ENCODE measurements at regions not wholly inside any gene's neighbourhood (a gene's known extent, or its start where the extent isn't known, plus 50 kb on each side); places are given as distances from the start of the nearest gene placed in this dataset.

DNA sequence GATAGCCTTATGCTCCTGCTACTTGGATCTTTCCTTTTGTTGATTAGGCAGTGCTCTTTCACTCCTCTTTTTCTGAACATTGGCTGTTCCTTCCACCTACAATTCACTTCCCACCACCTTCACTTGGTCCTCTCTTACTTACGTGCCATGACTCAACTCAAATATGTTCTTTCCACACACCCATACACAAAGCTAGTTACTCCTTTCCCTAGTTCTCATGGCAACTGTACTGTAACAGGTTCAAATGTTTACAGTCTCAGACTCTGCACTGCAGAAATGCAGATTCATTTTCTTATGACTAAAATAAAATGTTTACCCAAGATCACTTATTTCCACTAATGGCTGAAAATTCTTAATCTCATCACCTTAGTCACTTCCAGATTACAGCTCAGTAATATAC lies 174.0 kb upstream of the TSHZ2 start:
- in situ Hi-C loops (cut with MboI; ENCODE audit: low pct_unique_long_range_greater_than_20kb, low sequenced_read_pairs): no loop called here

DNA sequence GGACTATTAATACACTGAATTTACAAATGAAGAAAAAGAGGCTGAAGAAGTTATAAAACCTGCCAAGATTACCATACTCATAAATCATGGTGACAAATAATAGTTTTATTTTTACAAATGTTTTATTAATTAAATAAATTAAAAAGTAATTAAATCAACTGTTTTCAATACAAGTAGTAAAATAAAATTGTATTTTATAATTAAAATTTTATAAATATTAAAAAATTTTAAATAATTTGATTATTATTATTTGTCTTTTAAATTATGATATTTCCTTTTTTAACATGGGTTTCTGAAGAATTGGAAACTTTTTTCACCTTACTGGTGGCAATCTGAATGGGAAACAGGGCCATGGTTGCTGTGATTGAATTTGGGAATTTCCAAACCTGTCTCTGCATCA lies 177.3 kb upstream of the TSHZ2 start:
- in situ Hi-C loops (cut with MboI; ENCODE audit: low pct_unique_long_range_greater_than_20kb, low sequenced_read_pairs): no loop called here
- no peak for DNase-seq

More for the DNA sequence above, 174.0 kb upstream of the TSHZ2 start:
- DNase-seq: no peak

DNA sequence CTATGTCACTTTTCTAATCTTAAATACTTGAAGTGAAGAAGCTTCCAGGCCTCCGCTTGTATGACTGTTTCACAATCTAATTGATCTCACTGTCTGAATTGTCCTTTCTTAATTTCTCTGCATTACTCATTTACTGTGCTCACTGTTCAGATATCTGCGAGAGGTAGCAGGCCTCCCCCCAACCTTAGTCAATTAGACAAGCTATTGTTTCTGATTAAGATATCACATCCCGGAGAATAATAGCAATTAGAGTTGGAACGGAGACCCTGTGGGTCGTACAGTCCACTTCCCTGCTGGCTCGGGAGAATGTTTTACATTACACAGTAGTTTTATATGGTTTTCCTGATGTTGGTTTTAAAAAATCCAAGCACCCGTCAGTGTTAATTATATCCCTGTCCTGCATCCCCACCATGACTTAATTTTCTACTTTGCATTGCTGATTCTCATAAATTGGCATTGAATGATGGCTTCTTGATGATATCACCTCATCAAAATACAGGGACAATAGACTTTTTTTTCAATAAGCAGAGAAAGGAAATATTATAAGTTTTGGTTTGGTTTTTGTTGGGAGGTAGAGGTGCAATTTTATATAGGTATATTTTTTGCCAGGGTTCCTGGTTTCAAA lies 178.7 kb upstream of the TSHZ2 start:
- DNase-seq: no peak
- in situ Hi-C loops (cut with MboI; ENCODE audit: low pct_unique_long_range_greater_than_20kb, low sequenced_read_pairs): no loop called here

DNA sequence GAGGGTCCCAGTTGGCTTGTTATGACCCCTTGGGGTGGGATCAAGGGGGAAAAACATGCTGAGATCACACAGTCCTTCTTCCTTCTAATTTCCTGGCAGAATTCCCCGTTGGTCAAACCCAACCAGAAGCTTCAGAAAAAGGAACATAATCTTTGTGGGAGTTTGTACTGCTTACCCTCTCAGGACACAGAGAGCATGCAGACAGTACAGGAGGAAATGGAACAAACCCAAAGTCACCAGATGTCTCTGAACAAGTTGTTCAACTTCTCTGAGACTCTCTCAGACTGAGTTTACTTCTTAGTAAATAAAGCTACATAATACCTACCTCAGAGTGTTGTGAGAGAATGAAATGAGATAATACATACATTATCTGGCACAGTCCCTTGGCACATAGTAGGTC lies 181.1 kb upstream of the TSHZ2 start:
- in situ Hi-C loops (cut with MboI; ENCODE audit: low pct_unique_long_range_greater_than_20kb, low sequenced_read_pairs): no loop called here

DNA sequence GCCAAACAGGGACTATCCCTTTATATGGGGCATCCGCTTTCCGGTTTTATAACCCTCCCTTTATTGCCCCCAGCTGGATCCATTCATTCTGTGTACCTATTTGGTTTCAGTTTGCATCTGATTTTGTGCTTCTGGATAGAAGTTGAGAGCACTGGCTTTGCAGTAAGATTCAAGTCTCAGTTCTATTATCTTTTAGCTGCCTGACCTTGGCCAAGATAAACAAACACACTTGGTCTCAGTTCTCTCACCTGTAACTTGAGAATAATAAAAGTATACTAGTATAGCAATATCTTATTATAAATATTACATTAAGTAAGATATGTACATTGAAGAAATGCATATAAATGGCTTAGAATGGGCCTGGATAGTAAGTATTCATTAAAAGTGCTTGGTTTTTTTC lies 182.4 kb upstream of the TSHZ2 start:
- in situ Hi-C loops (cut with MboI; ENCODE audit: low pct_unique_long_range_greater_than_20kb, low sequenced_read_pairs): no loop called here
- no peak for DNase-seq

More for the DNA sequence above, 181.1 kb upstream of the TSHZ2 start:
- no peak for DNase-seq

DNA sequence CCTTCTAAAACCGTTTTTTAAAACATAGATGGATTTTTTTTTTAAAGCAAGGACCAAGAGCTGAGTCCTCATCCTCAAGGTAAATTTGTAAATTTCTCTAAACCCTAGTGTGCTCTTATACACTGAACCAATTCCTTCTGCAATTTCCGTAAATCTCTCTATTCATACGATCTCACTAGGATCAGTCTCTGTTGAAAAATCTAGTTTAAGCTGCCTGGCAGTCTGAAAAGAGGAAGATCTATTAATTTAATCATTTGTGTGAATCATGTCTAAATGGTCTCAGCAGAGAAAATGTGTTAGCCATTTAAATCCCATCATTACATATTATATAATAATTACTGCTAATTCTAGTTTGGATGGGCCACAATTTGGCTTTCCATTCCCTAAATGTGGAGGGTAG lies 184.2 kb upstream of the TSHZ2 start:
- DNase-seq: no peak
- in situ Hi-C loops (cut with MboI; ENCODE audit: low pct_unique_long_range_greater_than_20kb, low sequenced_read_pairs): no loop called here

DNA sequence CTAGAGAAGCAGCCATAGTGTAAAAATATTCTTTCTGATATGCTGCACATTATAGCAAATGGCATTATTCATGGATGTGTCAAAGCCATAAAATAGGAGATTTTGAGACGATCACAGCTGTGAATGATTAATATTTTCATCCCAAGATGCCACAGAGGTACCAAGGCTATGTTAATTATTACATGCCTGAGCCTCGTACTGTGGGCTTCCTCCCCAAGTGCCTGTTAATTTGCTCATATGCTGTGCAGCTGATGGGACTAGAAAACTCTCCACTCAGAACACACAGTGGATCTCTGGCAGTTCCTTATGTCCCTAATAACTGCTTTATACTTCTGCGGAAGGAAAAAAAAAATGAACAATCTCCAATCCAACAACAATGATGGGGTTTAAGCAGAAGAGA lies 184.9 kb upstream of the TSHZ2 start:
- DNase-seq: no peak
- in situ Hi-C loops (cut with MboI; ENCODE audit: low pct_unique_long_range_greater_than_20kb, low sequenced_read_pairs): no loop called here

DNA sequence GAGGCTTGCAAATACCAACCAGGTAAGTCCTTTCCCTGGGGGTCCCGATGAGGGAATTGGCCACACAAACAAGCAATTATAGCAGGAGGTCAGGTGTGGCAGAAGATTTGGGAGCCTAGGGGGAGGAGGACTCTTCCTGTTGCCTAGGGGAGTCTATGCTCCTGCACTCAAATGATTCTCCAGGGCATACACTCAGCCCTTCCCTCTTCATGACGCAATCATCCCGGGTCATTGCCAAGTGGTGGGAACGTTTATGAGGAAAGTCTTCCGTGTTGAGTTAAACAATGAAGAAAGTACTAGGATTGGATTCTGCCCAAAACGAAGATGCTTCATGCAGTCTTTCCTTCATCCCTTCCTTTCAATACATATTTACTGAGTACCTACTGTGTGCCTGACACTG lies 186.5 kb upstream of the TSHZ2 start:
- no peak for DNase-seq

DNA sequence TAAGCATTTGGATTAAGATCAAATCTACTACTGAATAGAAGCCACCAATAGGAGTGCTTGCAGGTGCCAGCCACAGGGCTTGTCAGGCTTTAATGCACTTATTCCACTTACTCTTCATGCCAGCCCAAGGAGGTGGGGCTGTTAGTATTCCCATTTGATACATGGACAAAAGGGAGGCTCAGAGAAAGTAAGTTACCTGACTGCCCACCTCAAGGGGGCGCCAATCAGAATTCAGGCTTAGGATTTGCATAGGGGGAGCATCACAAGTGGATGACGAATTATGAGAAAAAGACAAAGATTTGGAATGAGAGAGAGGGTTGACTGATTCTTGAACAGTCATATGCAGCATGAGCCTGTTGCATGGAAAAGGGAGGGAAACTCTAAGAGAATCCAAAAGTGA lies 188.4 kb upstream of the TSHZ2 start:
- DNase-seq: peak; percentile 11
- in situ Hi-C loops (cut with MboI; ENCODE audit: low pct_unique_long_range_greater_than_20kb, low sequenced_read_pairs): no loop called here

More for the DNA sequence above, 186.5 kb upstream of the TSHZ2 start:
- in situ Hi-C loops (cut with MboI; ENCODE audit: low pct_unique_long_range_greater_than_20kb, low sequenced_read_pairs): no loop called here

DNA sequence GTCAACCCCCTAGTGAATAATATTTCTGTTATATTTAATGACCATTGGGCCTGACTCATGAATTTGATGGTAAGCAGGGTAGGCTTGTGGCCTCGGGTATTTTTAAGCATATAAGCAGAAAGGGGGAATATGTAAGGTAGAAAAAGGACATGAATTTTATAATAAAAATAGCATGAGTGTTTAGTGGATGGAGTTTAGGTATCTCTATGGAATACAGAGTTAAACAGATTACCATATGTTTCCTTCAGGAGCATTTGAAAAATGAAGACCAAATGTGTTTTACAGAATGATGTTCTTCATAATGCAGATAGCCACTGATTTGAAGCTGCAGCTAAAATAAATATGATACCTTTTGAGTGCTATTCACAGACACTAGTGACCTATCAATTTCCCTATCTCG lies 191.7 kb upstream of the TSHZ2 start:
- no peak for DNase-seq
- in situ Hi-C loops (cut with MboI; ENCODE audit: low pct_unique_long_range_greater_than_20kb, low sequenced_read_pairs): no loop called here

DNA sequence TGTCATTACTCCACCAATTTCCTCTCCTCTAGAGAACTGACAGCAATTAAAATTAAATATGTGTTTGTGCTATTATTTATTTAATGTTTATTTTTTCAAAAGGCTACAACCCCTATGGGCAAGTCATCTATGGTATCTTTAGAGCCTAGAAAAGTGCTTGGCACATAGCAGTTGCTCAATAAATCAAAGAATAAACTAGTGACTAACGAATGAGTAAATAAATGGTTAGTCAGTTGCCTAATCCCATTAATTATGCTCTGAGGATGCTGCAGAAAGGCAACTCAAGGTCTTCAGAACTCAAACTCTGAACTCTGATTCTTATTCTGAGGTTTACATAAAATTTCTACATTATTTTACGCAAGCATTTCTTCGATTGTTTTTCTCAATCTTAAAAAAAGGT lies 193.0 kb upstream of the TSHZ2 start:
- in situ Hi-C loops (cut with MboI; ENCODE audit: low pct_unique_long_range_greater_than_20kb, low sequenced_read_pairs): no loop called here
- no peak for DNase-seq

DNA sequence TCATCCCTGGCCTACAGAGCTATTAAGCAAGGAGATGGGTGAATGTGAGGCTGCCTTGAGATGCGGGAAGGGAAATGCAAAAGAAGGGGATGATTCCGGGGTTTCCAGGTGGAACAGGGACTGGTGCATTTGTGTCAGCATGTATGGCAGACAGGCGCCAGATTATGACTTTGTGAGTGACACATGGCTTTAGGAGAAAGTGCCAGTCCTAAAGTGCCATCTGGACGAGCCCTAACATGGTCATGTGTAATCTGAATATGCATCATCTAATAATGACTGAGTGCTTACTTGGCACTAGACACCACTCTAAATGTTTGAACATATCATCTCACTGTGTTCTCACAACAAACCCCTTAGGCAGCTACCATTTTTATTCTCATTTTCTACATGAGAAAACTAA lies 195.0 kb upstream of the TSHZ2 start:
- DNase-seq: no peak
- in situ Hi-C loops (cut with MboI; ENCODE audit: low pct_unique_long_range_greater_than_20kb, low sequenced_read_pairs): no loop called here

DNA sequence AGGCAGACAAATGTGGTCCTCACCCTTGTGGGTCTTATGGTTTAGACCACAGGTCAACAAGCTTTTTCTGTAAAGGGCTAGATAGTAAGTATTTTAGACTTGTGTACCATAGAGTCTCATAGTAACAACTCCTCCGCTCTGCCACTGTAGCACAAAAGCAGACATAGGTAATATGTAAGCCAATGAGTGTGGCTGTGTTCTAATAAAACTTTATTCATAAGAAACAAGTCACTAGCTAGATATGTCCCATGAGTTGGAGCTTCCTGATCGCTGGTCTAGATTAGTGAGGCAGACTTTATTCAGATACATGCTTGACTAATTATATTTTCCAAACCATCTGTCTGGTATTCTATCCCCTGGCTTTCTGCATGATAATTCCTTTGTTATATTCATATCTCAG lies 196.4 kb upstream of the TSHZ2 start:
- in situ Hi-C loops (cut with MboI; ENCODE audit: low pct_unique_long_range_greater_than_20kb, low sequenced_read_pairs): no loop called here
- DNase-seq: no peak

DNA sequence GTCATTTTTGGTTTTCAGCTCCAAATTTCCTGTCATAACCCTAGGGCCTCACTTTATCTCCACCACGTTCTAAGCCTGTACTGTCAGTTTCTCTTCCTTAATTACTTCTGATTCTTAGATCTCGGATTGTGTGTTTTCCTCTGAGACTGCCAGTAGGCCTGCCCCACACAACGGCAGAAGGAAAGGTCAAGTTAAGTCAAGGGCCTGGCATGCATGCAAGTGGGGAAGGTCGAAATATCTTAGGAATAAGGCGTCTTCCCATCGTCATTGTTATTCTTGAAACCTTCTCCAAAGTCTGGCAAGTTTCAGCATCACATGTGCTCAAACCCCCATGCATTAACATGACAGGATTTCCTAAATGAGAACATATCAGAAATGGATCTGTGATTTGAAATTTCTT lies 203.5 kb upstream of the TSHZ2 start:
- DNase-seq: no peak
- in situ Hi-C loops (cut with MboI; ENCODE audit: low pct_unique_long_range_greater_than_20kb, low sequenced_read_pairs): no loop called here

DNA sequence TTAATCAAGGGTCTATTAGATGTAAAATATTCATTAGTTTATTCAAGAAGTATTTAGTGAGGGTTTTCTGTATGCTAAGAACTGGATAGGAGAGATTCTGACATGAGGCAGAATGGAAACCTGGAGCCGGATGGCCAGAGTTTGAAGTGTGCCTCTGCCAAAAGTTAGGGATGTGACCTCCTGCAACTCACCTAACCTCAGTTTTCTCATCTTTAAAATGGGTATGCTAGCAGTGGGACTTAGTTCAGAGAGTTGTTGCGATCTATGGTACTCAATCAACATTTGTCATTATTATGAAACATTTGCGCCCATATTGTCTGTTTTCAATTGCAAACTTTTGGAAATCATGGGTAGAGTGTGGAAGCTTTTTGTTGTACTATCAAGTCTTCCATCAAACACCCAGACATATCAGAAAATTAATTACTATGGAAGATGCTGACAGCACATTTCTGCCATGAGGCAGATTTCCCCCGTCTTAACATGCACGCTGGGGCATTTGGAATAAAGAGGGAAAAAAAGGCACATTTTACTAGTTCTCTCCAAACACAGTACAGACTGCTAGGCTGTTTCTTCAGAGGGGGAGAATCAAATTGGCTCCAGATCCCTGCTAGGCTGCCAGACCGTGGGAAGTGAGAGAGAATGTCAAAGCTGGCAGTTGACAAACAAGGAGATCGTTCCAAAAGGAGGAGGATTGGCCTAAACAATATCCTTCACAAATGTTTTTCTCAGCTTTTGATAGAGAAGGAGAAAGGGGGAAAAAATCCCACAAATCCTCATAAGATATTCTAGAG lies 205.3 kb upstream of the TSHZ2 start:
- DNase-seq: no peak
- in situ Hi-C loops (cut with MboI; ENCODE audit: low pct_unique_long_range_greater_than_20kb, low sequenced_read_pairs): no loop called here

DNA sequence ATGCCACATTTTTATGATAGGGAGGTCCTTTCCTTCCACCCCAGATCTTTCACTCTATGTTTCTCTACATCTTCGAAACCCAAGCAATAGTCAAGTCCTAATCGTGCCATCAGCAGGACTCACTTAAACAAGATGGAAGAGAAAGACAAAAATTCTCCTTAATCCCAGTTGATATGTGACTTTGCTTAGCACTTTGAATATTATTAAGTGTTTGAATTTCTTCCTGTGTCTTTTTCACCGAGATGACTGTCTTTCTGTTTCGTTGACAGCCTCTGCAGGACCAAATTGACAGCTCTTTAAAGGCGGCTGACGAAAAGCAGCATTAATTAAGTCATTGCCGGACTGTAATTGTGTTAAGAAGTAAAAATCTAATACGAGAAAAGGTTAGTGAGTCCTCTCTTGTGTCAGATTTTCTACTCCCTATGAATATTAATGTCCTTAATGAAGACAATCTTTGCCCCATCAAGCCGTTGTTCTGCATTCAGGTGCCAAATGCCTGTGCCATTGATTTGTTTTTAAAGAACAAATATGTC lies 208.8 kb upstream of the TSHZ2 start:
- no peak for DNase-seq
- in situ Hi-C loops (cut with MboI; ENCODE audit: low pct_unique_long_range_greater_than_20kb, low sequenced_read_pairs): no loop called here

DNA sequence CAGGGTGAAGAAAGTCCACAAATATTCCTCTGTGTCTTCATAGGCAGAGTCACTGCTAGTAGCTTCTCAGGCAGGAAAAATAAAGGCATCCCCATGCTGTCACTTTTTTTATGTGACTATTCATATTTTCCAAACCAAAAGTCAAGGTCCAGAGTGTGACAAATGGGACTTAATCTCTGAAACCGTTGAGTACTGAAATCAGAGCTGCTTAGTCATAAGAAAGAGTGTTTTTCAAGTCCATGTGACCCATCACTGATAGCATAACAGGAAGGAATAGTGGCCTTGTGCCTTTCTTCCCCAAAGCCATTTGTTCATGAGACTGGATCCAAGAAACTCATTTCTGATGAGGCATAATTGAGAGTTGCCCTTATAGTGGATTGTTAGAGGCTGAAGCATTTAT lies 210.3 kb upstream of the TSHZ2 start:
- in situ Hi-C loops (cut with MboI; ENCODE audit: low pct_unique_long_range_greater_than_20kb, low sequenced_read_pairs): no loop called here
- DNase-seq: no peak

DNA sequence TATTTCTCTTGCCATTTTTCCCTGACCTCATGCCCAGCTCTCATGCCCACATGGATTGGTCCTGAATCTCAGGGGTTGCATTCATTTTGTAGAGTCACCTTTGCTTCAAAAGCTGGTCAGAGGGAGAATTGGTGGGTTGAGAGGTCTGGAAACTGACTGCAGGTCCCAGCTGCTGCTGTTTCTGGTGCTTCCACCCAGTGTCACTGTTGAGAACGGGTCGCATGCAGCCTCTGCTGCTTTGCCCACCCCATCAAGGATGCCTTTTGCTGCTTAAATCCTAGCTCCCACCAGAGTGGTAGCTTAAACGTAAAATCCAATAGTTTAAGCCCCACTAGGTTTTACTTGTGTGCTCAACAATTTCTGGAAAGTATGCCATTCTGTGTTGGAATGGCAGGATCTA lies 211.4 kb upstream of the TSHZ2 start:
- DNase-seq: no peak
- in situ Hi-C loops (cut with MboI; ENCODE audit: low pct_unique_long_range_greater_than_20kb, low sequenced_read_pairs): no loop called here

DNA sequence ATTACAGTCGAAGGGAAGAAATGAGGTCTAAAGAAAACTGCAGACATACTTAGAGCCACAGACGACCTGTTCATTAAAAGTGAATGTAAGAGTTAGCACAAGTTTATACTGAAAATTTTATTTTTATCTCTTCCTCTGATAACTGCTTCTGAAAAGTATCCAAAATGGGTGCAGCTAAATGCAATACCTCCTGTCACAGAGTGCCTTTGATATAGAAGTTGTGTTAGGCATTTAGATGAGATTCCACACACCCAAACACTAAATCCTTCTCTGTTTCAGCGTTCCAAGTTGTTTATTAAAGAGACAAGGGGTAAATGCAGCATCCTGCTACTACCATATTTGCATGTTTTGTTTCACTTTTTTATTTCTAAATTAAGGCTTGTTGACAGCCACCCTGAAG lies 214.7 kb upstream of the TSHZ2 start:
- DNase-seq: no peak
- in situ Hi-C loops (cut with MboI; ENCODE audit: low pct_unique_long_range_greater_than_20kb, low sequenced_read_pairs): no loop called here

DNA sequence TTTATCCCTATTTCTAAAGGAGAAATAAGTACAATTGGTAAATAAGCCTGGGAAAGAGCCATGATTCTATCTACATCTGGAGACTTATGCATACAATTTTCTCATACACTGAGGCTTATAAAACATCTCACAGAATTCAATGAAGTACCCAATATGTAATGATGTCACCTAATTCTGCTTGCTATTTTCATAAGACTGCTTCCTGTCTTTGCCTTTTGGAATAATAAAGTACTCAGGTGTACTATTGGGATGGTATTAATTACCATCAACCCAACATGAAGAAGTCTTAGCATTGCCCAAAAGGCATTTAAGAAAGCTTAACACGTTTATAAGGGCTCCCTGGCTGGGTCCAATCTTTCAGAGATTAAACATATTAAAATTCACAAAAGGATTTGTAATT lies 216.4 kb upstream of the TSHZ2 start:
- in situ Hi-C loops (cut with MboI; ENCODE audit: low pct_unique_long_range_greater_than_20kb, low sequenced_read_pairs): no loop called here

DNA sequence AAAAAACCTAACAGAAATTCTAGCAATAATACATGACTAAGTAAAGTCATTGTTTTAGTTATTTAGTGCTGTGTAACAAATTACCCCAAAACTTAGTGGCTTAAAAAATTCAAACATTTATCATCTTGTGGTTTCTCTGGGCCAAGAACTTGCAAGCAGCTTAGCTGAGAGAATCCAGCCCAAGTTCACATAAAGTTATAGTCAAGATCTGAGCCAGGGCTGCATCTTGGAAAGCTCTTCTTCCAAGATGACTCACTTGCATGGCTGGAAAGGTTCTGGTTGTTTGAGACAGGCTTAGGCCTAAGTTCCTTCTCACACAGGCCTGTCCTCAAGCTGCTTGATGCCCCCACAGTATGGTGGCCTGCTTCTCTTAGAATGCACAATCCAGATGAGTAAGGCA lies 217.8 kb upstream of the TSHZ2 start:
- DNase-seq: no peak
- in situ Hi-C loops (cut with MboI; ENCODE audit: low pct_unique_long_range_greater_than_20kb, low sequenced_read_pairs): no loop called here

More for the DNA sequence above, 216.4 kb upstream of the TSHZ2 start:
- DNase-seq: no peak

Data from KBM-7 (cell line).